HG03159 (cell line): ENCODE measurements at regions not wholly inside any gene's neighbourhood (a gene's known extent, or its start where the extent isn't known, plus 50 kb on each side); places are given as distances from the start of the nearest gene placed in this dataset.
A peak's percentile ranks its signal among the peaks of the same experiment; 100 is the strongest.

Source experiments
- ATAC-seq: cut with Tn5 transposase; IDR thresholded peaks from one replicate; pipeline ENCODE4 v1.9.1; 2021; ENCODE audit warnings: mild to moderate bottlenecking, moderate library complexity; ENCODE audit not compliant: unreplicated experiment

- ATAC-seq = no peak
These were observed 141.9 kb downstream of the MRPL14 start for GRCh38 chr6:43985329-43985728.

GRCh38 chr6:43984442-43985321 is 142.6 kb downstream of the MRPL14 start:
- no peak for ATAC-seq

- ATAC-seq = no peak
These were observed 143.6 kb downstream of the MRPL14 start for GRCh38 chr6:43983632-43984031.

GRCh38 chr6:43983191-43983590 is 144.1 kb downstream of the MRPL14 start:
- no peak for ATAC-seq

- ATAC-seq = no peak
These were observed 145.1 kb downstream of the MRPL14 start for GRCh38 chr6:43982084-43982625.

GRCh38 chr6:43981363-43981990 is 145.8 kb downstream of the MRPL14 start:
- ATAC-seq = no peak

GRCh38 chr6:43980004-43980795 is 147.1 kb downstream of the MRPL14 start:
- no peak for ATAC-seq

GRCh38 chr6:43979525-43979924 is 147.7 kb downstream of the MRPL14 start:
- no peak for ATAC-seq

GRCh38 chr6:43978473-43979346 is 148.5 kb downstream of the MRPL14 start:
- ATAC-seq = no peak

GRCh38 chr6:43977404-43978111 is 149.7 kb downstream of the MRPL14 start:
- peak; percentile 81 for ATAC-seq

- ATAC-seq = no peak
These were observed 150.4 kb downstream of the MRPL14 start for GRCh38 chr6:43976706-43977403.

- ATAC-seq = no peak
These were observed 152.5 kb downstream of the MRPL14 start for GRCh38 chr6:43974643-43975230.

GRCh38 chr6:43973357-43973756 is 153.9 kb downstream of the MRPL14 start:
- no peak for ATAC-seq

GRCh38 chr6:43972913-43973300 is 154.3 kb downstream of the MRPL14 start:
- no peak for ATAC-seq

GRCh38 chr6:43972179-43972912 is 154.9 kb downstream of the MRPL14 start:
- ATAC-seq = no peak

- no peak for ATAC-seq
These were observed 155.5 kb downstream of the MRPL14 start for GRCh38 chr6:43971776-43972126.

- ATAC-seq = no peak
These were observed 156.1 kb downstream of the MRPL14 start for GRCh38 chr6:43970913-43971775.
